ENCODE measurements at regions not wholly inside any gene's neighbourhood (a gene's known extent, or its start where the extent isn't known, plus 50 kb on each side); places are given as distances from the start of the nearest gene placed in this dataset.

DNA sequence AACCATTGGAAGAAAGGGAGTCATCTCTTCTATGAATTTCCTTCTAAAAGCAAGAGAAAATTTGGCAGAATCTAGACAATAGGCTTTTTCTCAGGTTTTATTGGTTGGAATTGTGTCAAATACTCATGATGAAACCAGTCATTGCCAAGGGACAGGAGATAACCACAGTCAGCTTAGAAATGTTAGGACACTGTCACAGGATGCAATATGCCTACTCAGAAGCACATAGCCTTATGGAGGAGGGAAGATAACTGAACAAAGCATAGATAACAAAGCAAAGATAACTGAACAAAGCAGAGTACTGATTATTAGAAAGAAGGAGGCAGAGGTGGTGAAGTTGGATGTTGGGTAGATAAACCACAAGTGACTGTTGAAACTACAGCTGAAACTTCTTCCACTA is 303.5 kb upstream of the PDGFD start:
- TF ChIP-seq TAF1 (IDR thresholded peaks at IDR 0.05; ENCODE audit: borderline replicate concordance, insufficient read depth, low read length) (no peak), POLR2AphosphoS5 (IDR thresholded peaks at IDR 0.05; ENCODE audit: low read depth, low read length) (no peak), SIN3A (IDR thresholded peaks at IDR 0.05; ENCODE audit: borderline replicate concordance, insufficient read depth, low read length) (no peak), FOXP2 (optimal IDR thresholded peaks at IDR 0.05; ENCODE audit: borderline replicate concordance, extremely low read depth, extremely low read length, insufficient read depth) (no peak)
- TF ChIP-seq, protein P1, sequence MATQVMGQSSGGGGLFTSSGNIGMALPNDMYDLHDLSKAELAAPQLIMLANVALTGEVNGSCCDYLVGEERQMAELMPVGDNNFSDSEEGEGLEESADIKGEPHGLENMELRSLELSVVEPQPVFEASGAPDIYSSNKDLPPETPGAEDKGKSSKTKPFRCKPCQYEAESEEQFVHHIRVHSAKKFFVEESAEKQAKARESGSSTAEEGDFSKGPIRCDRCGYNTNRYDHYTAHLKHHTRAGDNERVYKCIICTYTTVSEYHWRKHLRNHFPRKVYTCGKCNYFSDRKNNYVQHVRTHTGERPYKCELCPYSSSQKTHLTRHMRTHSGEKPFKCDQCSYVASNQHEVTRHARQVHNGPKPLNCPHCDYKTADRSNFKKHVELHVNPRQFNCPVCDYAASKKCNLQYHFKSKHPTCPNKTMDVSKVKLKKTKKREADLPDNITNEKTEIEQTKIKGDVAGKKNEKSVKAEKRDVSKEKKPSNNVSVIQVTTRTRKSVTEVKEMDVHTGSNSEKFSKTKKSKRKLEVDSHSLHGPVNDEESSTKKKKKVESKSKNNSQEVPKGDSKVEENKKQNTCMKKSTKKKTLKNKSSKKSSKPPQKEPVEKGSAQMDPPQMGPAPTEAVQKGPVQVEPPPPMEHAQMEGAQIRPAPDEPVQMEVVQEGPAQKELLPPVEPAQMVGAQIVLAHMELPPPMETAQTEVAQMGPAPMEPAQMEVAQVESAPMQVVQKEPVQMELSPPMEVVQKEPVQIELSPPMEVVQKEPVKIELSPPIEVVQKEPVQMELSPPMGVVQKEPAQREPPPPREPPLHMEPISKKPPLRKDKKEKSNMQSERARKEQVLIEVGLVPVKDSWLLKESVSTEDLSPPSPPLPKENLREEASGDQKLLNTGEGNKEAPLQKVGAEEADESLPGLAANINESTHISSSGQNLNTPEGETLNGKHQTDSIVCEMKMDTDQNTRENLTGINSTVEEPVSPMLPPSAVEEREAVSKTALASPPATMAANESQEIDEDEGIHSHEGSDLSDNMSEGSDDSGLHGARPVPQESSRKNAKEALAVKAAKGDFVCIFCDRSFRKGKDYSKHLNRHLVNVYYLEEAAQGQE (IDR thresholded peaks at IDR 0.05; ENCODE audit: insufficient read depth in 1 of 2, low read depth in 2 of 2, low read length in 2 of 2), result no peak
